ENCODE measurements at regions not wholly inside any gene's neighbourhood (a gene's known extent, or its start where the extent isn't known, plus 50 kb on each side); places are given as distances from the start of the nearest gene placed in this dataset.
A peak's percentile ranks its signal among the peaks of the same experiment; 100 is the strongest.

- peak in 1 of 2 donors; percentile 13 for DNase-seq (ENCODE audit: low read depth in 2 of 2)
Observed at GRCh38 chr3:43180027-43180426, 74.1 kb upstream of the POMGNT2 start.

GRCh38 chr3:43178891-43179366 lies 73.0 kb upstream of the POMGNT2 start:
- DNase-seq (ENCODE audit: low read depth in 2 of 2), result no peak

GRCh38 chr3:43177085-43177484 lies 71.2 kb upstream of the POMGNT2 start:
- DNase-seq (ENCODE audit: low read depth in 2 of 2), result no peak

GRCh38 chr3:43176666-43177065 lies 70.8 kb upstream of the POMGNT2 start:
- DNase-seq (ENCODE audit: low read depth in 2 of 2), result no peak

GRCh38 chr3:43175541-43175940 lies 69.7 kb upstream of the POMGNT2 start:
- no peak for DNase-seq (ENCODE audit: low read depth in 2 of 2)

GRCh38 chr3:43173949-43174348 lies 68.1 kb upstream of the POMGNT2 start:
- DNase-seq (ENCODE audit: low read depth in 2 of 2), result no peak

GRCh38 chr3:43171748-43172147 lies 65.9 kb upstream of the POMGNT2 start:
- DNase-seq (ENCODE audit: low read depth in 2 of 2), result no peak

GRCh38 chr3:43170553-43170952 lies 64.7 kb upstream of the POMGNT2 start:
- DNase-seq (ENCODE audit: low read depth in 2 of 2), result no peak

- no peak for DNase-seq (ENCODE audit: low read depth in 2 of 2)
Observed at GRCh38 chr3:43169987-43170386, 64.1 kb upstream of the POMGNT2 start.

- no peak for DNase-seq (ENCODE audit: low read depth in 2 of 2)
Observed at GRCh38 chr3:43166406-43166805, 60.5 kb upstream of the POMGNT2 start.

GRCh38 chr3:43165786-43166185 lies 59.9 kb upstream of the POMGNT2 start:
- no peak for DNase-seq (ENCODE audit: low read depth in 2 of 2)

- no peak for DNase-seq (ENCODE audit: low read depth in 2 of 2)
Observed at GRCh38 chr3:43163895-43164493, 58.1 kb upstream of the POMGNT2 start.

- peak in 1 of 2 donors; percentile 21 for DNase-seq (ENCODE audit: low read depth in 2 of 2)
Observed at GRCh38 chr3:43162230-43163084, 56.6 kb upstream of the POMGNT2 start.

GRCh38 chr3:43161684-43162229 lies 55.9 kb upstream of the POMGNT2 start:
- no peak for DNase-seq (ENCODE audit: low read depth in 2 of 2)

- no peak for DNase-seq (ENCODE audit: low read depth in 2 of 2)
Observed at GRCh38 chr3:43160664-43161063, 54.8 kb upstream of the POMGNT2 start.

GRCh38 chr3:43159876-43160255 lies 54.0 kb upstream of the POMGNT2 start:
- no peak for DNase-seq (ENCODE audit: low read depth in 2 of 2)

- DNase-seq (ENCODE audit: low read depth in 2 of 2), result no peak
Observed at GRCh38 chr3:43159131-43159875, 53.4 kb upstream of the POMGNT2 start.

GRCh38 chr3:43156812-43157455 lies 51.1 kb upstream of the POMGNT2 start:
- DNase-seq (ENCODE audit: low read depth in 2 of 2), result no peak

- DNase-seq (ENCODE audit: low read depth in 2 of 2), result no peak
Observed at GRCh38 chr3:43155464-43156121, 49.7 kb upstream of the POMGNT2 start.
